ENCODE measurements at regions not wholly inside any gene's neighbourhood (a gene's known extent, or its start where the extent isn't known, plus 50 kb on each side); places are given as distances from the start of the nearest gene placed in this dataset.

- DNase-seq (ENCODE audit: low spot score) = no peak
Observed at GRCh38 chr14:84797326-84797725, 732.6 kb upstream of the FLRT2 start.

GRCh38 chr14:84804468-84804867 is 725.5 kb upstream of the FLRT2 start:
- DNase-seq (ENCODE audit: low spot score) = no peak

GRCh38 chr14:84804895-84805294 is 725.0 kb upstream of the FLRT2 start:
- no peak for DNase-seq (ENCODE audit: low spot score)

- no peak for DNase-seq (ENCODE audit: low spot score)
Observed at GRCh38 chr14:84806181-84806580, 723.8 kb upstream of the FLRT2 start.

DNA sequence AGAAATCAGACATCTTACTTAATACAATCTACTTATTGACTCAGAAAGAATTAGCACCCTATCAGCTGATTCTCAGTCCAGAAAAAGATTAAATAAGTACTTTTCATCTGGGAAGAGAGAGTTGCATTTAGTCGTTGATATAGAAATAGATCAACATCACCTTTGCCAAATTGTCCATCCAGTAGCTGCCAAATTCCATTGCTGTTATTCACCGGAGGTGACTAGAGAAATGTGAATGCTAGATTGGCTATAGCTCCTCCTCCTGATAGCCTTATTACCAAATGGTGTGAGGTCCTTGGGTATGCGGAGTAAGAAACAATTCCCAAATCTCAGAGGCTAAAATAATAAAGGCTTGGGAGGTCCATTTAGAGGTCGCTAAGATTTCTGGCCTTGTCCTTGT is 723.3 kb upstream of the FLRT2 start:
- DNase-seq (ENCODE audit: low spot score) = no peak

- no peak for DNase-seq (ENCODE audit: low spot score)
Observed at GRCh38 chr14:84807673-84808072, 722.3 kb upstream of the FLRT2 start.

DNA sequence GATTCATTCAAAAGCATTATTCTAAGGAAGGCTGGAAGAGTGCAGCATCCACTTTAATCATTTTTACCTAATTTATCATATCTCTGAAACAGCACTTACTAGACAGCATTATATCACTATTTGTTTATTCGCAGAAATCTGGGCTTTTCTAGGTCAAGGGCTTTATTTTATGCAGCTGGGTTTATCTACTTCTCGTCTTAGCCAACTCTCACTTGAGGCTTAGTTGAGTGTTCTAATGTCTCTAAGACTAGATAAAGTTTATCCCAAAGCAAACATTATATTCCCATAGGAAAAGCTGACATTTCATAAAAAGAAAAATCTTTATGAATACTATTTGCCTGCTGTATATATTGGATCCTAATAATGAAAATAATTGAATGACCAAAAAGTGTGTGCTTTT is 720.8 kb upstream of the FLRT2 start:
- DNase-seq (ENCODE audit: low spot score) = no peak

- no peak for DNase-seq (ENCODE audit: low spot score)
Observed at GRCh38 chr14:84814391-84814790, 715.6 kb upstream of the FLRT2 start.

- DNase-seq (ENCODE audit: low spot score) = no peak
Observed at GRCh38 chr14:84819528-84819927, 710.4 kb upstream of the FLRT2 start.

DNA sequence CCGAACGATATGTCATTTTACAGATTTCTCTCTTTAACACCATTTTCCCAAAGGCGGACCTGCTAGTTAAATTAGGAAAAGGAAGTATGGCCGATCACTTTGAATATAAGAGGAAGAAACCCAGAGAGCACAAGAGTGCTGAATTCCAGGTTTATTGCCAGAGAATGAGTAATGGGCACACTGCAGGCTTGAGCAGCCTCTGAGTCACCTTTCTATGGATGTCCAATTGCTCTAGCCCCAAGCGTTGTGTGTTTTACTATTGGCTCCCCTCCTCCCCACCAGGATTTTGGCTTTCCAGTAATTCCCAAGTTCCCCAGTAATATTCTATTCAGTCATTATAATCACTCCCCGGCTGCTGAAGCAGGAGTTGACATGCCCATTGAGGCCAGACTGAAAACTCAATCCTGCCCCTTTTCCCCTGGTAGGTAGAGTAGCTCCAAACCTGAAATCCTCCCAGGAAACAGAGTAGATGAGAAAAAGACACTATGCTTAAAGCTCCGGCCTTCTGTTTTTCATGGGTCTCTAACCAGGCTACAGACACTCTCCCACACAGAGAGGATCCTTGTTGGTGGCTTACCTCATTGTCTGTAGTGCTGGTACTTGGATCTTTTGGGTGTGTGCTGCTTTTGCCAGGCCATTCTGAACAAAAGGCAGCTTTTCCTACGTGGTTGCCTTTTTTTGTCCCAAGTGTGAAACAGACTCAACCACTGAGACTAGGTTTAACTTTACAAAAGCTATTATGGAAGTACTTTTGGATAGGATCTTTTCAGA is 704.3 kb upstream of the FLRT2 start:
- peak; percentile 26 for DNase-seq (ENCODE audit: low spot score)

DNA sequence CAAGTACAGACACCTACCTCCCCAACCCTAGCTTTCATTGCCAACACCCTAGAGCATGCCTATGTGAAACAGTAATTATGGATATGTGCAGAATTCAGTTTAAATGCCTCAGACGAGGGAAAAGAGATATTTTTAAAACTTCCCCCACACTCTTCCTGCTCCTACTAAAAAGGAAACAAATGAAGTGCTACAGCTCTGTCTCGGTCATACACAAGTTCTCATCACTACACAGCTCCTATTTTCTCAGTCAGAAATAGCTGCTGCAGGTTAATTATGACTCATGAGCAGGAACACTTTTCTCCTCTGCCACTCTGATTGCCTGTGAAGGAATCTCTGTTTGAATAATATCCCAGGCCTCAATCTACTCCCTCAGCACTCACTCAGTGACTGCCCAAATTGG is 703.6 kb upstream of the FLRT2 start:
- DNase-seq (ENCODE audit: low spot score) = no peak

DNA sequence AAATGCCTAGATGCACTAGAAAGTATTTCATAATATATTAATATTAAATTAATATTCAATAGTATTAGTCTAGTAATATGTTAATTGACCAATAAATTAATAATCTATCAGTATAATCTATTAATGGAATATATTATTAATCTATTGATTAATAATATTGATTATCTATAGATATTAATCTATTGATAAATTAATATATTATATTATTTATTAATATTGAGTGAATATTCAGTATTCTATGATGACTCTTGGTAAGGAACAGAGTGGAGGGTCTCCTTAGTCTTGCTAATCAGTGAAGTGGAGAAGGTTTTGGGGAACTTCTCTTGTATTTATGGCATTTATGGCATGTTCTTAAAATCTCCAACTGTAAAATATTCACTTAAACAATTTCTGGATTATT is 679.3 kb upstream of the FLRT2 start:
- no peak for DNase-seq (ENCODE audit: low spot score)

DNA sequence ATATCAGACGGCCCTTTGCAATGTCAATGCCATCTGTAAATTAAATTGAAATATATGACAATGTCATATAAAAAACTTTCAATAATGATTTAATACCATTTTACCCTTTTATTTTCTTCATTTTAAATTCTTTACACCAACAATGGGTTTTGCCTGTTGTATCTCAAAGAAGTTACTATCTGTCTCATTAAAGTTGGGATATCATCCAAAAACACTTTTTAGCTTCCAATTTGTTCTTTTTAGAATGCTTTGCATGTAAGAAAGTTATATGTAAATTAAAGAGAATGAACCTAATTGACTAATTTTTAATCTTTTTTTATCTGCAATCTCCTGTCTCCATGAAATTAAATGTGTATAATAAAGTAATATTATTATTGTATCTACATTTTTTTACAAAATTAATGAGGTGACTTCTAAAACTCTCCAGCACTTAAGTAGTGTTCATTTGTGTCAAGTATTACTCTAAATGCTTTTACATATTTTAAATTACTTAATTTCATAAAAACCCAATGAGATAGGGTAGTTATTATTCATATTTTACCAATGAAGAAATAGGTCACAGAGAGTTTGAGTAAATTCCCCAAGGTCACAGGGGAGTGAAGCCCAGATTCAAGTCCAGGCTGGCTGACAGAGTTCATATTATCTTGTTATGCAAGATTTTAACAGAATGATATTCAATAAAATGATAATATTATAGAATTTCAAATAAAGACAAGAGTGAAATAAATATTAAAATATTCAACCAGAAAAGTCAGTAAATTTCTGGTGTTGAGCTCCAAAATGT is 673.0 kb upstream of the FLRT2 start:
- no peak for DNase-seq (ENCODE audit: low spot score)

DNA sequence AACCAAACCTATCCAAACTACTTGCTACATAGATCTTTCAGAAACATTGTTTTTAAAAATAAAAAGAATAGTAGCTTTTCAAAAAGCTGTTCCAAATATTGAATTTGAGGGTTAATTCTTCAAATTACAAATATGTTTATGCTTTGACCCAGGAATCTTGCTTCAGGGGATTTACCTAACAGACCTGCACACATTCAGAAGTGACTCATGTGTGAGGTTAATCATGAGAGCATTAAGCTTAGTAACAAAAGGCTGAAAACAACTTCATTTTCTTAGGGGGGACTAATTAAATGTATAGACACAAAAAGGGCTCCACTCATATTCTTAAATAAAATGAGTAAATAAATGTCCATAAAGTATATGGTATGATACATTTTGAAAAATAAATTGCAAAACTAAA is 672.4 kb upstream of the FLRT2 start:
- DNase-seq (ENCODE audit: low spot score) = no peak

GRCh38 chr14:84859116-84859515 is 670.8 kb upstream of the FLRT2 start:
- no peak for DNase-seq (ENCODE audit: low spot score)

- DNase-seq (ENCODE audit: low spot score) = no peak
Observed at GRCh38 chr14:84864548-84865271, 665.2 kb upstream of the FLRT2 start.

GRCh38 chr14:84871734-84872133 is 658.2 kb upstream of the FLRT2 start:
- no peak for DNase-seq (ENCODE audit: low spot score)

DNA sequence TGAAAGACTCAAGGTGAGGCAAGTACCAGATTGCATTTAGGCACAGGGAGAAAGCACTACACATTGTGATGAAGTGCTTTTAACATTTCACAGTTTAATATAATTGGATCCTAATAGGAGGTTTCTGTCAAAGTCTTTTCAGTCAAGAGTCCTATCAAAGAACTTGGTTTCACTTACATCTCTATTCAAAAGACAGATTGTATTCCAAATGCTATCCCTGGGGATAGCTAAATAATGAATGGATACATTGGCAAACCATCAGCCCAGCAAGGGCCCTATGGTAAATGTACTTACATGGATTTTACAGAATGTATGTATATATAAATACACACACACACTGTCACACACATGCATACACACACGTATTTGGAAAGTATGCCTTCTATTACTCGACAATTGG is 655.5 kb upstream of the FLRT2 start:
- no peak for DNase-seq (ENCODE audit: low spot score)

DNA sequence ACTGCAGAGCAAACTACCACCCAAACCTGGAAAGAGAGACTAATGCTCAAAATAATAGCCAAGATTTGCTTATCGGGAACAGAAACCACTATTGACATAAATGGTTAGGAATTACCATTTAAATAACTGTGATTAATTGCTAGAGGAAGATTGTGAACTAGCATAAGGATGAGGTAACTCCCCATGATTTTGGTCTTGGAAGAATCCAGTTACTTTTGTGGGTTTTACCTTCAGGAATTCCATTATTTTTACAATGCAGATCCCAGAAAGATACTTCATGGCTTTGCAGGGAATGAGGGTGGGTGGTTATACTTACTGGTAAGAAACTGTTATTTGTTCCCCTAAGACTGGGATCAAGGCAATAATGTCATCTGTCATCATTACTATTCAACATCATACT is 652.9 kb upstream of the FLRT2 start:
- DNase-seq (ENCODE audit: low spot score) = no peak

DNA sequence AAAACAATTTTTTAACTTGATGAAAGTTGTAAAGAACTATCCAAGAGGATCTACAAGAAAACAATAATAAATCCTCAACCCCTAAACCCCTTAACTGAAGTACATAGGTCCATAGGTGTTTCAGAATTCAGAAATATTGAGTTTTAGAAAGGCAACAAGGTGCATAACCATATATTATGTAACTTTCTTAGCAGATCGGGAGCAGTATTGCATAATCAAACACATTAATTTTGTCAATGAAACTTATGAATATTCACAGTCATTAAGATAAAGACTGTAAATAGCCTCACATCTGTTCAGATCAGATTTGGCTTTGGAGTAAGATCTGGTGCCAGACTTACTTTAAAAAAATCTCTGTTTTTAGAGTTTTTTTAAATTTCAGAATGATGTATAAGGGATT is 647.1 kb upstream of the FLRT2 start:
- DNase-seq (ENCODE audit: low spot score) = no peak

GRCh38 chr14:84885061-84885460 is 644.9 kb upstream of the FLRT2 start:
- DNase-seq (ENCODE audit: low spot score) = no peak

- no peak for DNase-seq (ENCODE audit: low spot score)
Observed at GRCh38 chr14:84891404-84891803, 638.5 kb upstream of the FLRT2 start.

- no peak for DNase-seq (ENCODE audit: low spot score)
Observed at GRCh38 chr14:84894254-84894653, 635.7 kb upstream of the FLRT2 start.
